ENCODE measurements at regions not wholly inside any gene's neighbourhood (a gene's known extent, or its start where the extent isn't known, plus 50 kb on each side); places are given as distances from the start of the nearest gene placed in this dataset.

DNA sequence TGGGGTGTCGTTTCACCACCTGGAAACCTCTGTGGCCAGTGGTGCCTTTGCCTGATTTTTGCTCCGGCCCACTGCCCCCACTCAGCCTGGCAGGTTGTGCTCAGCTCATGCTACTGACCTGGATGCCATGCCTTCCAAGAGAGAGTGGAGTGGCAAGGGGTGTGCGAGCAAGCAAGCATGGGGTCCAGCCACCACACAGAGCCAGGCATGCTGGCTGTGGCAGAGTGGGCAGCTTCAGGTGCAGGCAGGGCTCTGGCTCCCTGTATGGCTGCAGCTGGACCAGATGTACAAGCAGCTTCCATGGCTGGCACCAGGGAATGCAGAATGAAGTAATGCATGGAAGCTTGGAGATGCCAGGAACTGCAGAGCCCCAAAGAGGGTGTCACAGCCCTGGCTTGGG lies 620.5 kb upstream of the SETBP1 start:
- H3K36me3 ChIP-seq, result no peaks in the 10 kb centered on the region
- ATAC-seq (ENCODE audit: insufficient number of reproducible peaks, low FRiP score, low read depth), result no peak
- no peak overlapping the region for H3K27ac ChIP-seq
- H3K9me3 ChIP-seq, result no peaks in the 10 kb centered on the region
- H3K4me3 ChIP-seq, result no peak overlapping the region
- no peaks in the 10 kb centered on the region for H3K4me1 ChIP-seq (ENCODE audit: control insufficient read depth in 1 of 2, low read depth in 2 of 2)
- no peaks in the 10 kb centered on the region for H3K27me3 ChIP-seq (replicated peaks; ENCODE audit: insufficient read depth)
- DNase-seq (ENCODE audit: low spot score), result no peak
- TF ChIP-seq, protein P1, sequence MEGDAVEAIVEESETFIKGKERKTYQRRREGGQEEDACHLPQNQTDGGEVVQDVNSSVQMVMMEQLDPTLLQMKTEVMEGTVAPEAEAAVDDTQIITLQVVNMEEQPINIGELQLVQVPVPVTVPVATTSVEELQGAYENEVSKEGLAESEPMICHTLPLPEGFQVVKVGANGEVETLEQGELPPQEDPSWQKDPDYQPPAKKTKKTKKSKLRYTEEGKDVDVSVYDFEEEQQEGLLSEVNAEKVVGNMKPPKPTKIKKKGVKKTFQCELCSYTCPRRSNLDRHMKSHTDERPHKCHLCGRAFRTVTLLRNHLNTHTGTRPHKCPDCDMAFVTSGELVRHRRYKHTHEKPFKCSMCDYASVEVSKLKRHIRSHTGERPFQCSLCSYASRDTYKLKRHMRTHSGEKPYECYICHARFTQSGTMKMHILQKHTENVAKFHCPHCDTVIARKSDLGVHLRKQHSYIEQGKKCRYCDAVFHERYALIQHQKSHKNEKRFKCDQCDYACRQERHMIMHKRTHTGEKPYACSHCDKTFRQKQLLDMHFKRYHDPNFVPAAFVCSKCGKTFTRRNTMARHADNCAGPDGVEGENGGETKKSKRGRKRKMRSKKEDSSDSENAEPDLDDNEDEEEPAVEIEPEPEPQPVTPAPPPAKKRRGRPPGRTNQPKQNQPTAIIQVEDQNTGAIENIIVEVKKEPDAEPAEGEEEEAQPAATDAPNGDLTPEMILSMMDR (IDR thresholded peaks at IDR 0.05), result no peak

DNA sequence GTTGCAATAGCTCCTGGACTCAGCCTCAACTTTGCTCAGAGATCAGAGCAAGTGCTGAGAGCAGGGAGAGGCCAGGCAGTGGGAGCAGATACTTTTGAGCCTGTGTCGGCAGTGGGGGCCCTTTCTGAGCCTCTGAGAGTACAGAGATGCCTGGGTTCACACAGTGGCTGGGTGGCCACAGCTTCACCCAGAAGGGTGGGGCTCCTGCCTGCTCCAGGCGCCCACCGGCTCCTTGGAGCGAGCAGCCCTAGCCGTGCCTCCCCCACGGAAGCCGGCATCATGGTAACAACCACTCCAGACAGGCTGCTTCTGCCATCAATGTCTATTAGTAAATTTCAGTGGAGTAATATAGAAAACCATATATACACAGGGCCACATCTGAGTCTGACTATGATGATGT lies 619.2 kb upstream of the SETBP1 start:
- Histone ChIP-seq H3K9me3 (no peaks in the 10 kb centered on the region), H3K4me1 (ENCODE audit: control insufficient read depth in 1 of 2, low read depth in 2 of 2) (no peaks in the 10 kb centered on the region), H3K4me3 (no peak overlapping the region), H3K36me3 (no peaks in the 10 kb centered on the region), H3K27ac (no peak overlapping the region), H3K27me3 (replicated peaks; ENCODE audit: insufficient read depth) (no peaks in the 10 kb centered on the region)
- no peak for DNase-seq (ENCODE audit: low spot score)
- TF ChIP-seq, protein P1 (IDR thresholded peaks at IDR 0.05), result no peak
- no peak for ATAC-seq (ENCODE audit: insufficient number of reproducible peaks, low FRiP score, low read depth)

DNA sequence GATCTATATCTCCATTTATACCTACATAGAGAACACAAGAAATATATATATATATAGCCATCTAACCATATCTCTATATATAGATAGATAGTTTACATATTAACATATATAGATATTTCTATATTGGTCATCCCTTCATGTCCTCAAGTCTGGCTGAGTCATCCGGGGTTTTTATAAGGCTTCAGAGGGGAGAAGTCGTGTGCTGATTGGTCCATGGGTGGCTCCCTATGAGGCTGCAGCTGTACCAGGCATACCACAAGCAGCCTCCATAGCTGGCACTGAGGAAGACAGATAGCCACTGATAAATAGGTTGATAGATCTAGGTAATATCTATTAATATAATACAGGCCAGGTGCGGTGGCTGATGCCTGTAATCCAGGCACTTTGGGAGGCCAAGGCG lies 618.3 kb upstream of the SETBP1 start:
- Histone ChIP-seq H3K4me3 (no peak overlapping the region), H3K9me3 (no peaks in the 10 kb centered on the region), H3K27me3 (replicated peaks; ENCODE audit: insufficient read depth) (no peaks in the 10 kb centered on the region), H3K4me1 (ENCODE audit: control insufficient read depth in 1 of 2, low read depth in 2 of 2) (no peaks in the 10 kb centered on the region), H3K27ac (no peak overlapping the region), H3K36me3 (no peaks in the 10 kb centered on the region)
- TF ChIP-seq, protein P1 (IDR thresholded peaks at IDR 0.05), result no peak
- ATAC-seq (ENCODE audit: insufficient number of reproducible peaks, low FRiP score, low read depth) (no peak), DNase-seq (ENCODE audit: low spot score) (no peak)

DNA sequence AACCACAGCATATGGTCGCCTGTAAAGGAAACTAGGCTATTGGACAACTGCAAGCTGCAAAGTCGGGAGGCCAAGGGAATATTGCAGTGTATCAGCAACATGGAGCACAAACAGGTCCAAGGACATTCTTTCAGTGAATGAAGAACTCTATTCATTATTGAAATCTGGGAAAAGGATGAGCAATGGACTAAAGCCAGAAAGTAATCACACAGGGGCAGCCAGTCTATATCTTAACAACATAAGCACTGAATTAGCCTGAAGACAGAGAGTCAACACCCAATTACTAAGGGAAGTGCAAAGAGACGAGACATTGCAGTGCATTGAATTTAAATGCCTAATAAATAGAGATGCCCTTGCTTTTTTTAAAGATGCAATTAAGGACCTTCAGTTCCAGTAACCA lies 615.5 kb upstream of the SETBP1 start:
- no peaks in the 10 kb centered on the region for H3K9me3 ChIP-seq
- no peaks in the 10 kb centered on the region for H3K36me3 ChIP-seq
- H3K4me1 ChIP-seq (ENCODE audit: control insufficient read depth in 1 of 2, low read depth in 2 of 2), result no peaks in the 10 kb centered on the region
- H3K27ac ChIP-seq, result no peak overlapping the region
- H3K4me3 ChIP-seq, result no peak overlapping the region
- H3K27me3 ChIP-seq (replicated peaks; ENCODE audit: insufficient read depth), result no peaks in the 10 kb centered on the region
- DNase-seq (ENCODE audit: low spot score) (no peak), ATAC-seq (ENCODE audit: insufficient number of reproducible peaks, low FRiP score, low read depth) (no peak)
- TF ChIP-seq, protein P1 (IDR thresholded peaks at IDR 0.05), result no peak

DNA sequence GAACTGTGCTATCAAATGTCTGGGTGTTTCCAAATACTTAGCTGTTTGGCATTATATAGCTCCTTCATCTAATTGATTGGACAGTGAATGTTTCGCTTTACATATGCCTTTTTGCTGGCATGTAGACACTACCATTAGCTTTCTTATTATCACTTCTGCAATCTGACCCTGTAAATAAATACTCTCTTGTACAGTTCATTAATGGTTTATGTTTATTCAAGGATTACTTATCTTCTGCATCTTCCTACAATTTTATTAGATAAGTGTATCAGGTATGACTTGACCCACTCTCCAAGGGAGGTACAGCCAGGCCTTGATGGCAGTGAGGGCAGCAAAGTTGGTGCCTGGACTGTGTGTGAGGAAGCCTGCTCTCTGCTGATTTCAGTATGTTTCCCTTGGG lies 614.1 kb upstream of the SETBP1 start:
- H3K27ac ChIP-seq, result no peak overlapping the region
- TF ChIP-seq, protein P1 (IDR thresholded peaks at IDR 0.05), result no peak
- H3K36me3 ChIP-seq, result no peaks in the 10 kb centered on the region
- DNase-seq (ENCODE audit: low spot score) (no peak), ATAC-seq (ENCODE audit: insufficient number of reproducible peaks, low FRiP score, low read depth) (no peak)
- H3K4me3 ChIP-seq, result no peak overlapping the region
- no peaks in the 10 kb centered on the region for H3K4me1 ChIP-seq (ENCODE audit: control insufficient read depth in 1 of 2, low read depth in 2 of 2)
- H3K9me3 ChIP-seq, result no peaks in the 10 kb centered on the region
- no peaks in the 10 kb centered on the region for H3K27me3 ChIP-seq (replicated peaks; ENCODE audit: insufficient read depth)

Data from thoracic aorta (tissue), 2 donors.